Endodermal cell (in vitro differentiated cells): ENCODE measurements at regions not wholly inside any gene's neighbourhood (a gene's known extent, or its start where the extent isn't known, plus 50 kb on each side); places are given as distances from the start of the nearest gene placed in this dataset.

Experiments used
- DNase-seq: peaks from one replicate; pipeline ENCODE4 v3.0.0-alpha.2; 2017
- H3K27ac ChIP-seq: 2 replicates; pipeline ENCODE4 v1.5.1; 2013; ENCODE audit warnings: mild to moderate bottlenecking, low read depth, low read length, moderate library complexity
- H3K27me3 ChIP-seq: 2 replicates; pipeline ENCODE4 v1.6.1; 2013; ENCODE audit warnings: mild to moderate bottlenecking, low read length, moderate library complexity; ENCODE audit not compliant: insufficient read depth, control insufficient read depth, poor library complexity, severe bottlenecking
- H3K36me3 ChIP-seq: 2 replicates; pipeline ENCODE4 v1.7.0; 2013; ENCODE audit warnings: mild to moderate bottlenecking, low read length, moderate library complexity; ENCODE audit not compliant: control insufficient read depth, insufficient read depth
- H3K4me1 ChIP-seq: one replicate; pipeline ENCODE4 v1.7.0; 2013; ENCODE audit warnings: low read length; ENCODE audit not compliant: control insufficient read depth, insufficient read depth
- H3K4me3 ChIP-seq: 2 replicates; pipeline ENCODE4 v1.5.1; 2013; ENCODE audit warnings: mild to moderate bottlenecking, low read length, moderate library complexity
- H3K9ac ChIP-seq: 2 replicates; pipeline ENCODE4 v1.6.1; 2013; ENCODE audit warnings: mild to moderate bottlenecking, low read length, moderate library complexity; ENCODE audit not compliant: poor library complexity, severe bottlenecking; ENCODE audit errors: extremely low read depth
- H3K9me3 ChIP-seq: 2 replicates; pipeline ENCODE4 v1.6.1; 2013; ENCODE audit warnings: mild to moderate bottlenecking, low read length, moderate library complexity; ENCODE audit not compliant: control insufficient read depth
- H3K27ac Mint-ChIP-seq: 2 replicates; pipeline ENCODE4 v1.8.0; 2020; ENCODE audit warnings: mixed read lengths
- H3K27me3 Mint-ChIP-seq: 2 replicates; pipeline ENCODE4 v1.8.0; 2021; ENCODE audit warnings: mild to moderate bottlenecking, mixed read lengths; ENCODE audit not compliant: insufficient read depth
- H3K36me3 Mint-ChIP-seq: 2 replicates; pipeline ENCODE4 v1.8.0; 2020; ENCODE audit warnings: low read depth, mixed read lengths
- H3K4me1 Mint-ChIP-seq: 2 replicates; pipeline ENCODE4 v1.8.0; 2020; ENCODE audit warnings: mixed read lengths
- H3K4me3 Mint-ChIP-seq: 2 replicates; pipeline ENCODE4 v1.8.0; 2020; ENCODE audit warnings: mild to moderate bottlenecking, moderate library complexity, mixed read lengths
- H3K9me3 Mint-ChIP-seq: 2 replicates; pipeline ENCODE4 v1.8.0; 2020; ENCODE audit warnings: mild to moderate bottlenecking, mixed read lengths
- CTCF ChIP-seq: fragments of 200-600 bp; sonication (generic); conservative IDR thresholded peaks from 2 replicates; pipeline ENCODE4 v1.5.0; 2021; ENCODE audit warnings: antibody characterized with exemption, mild to moderate bottlenecking
- WGBS, 2 experiments: methylation state at CpG; one replicate each; pipeline versions ENCODE4 v1.1.5 to v1.1.7; 2013; ENCODE audit warnings: missing lambda C conversion rate in 2 of 2, mixed read lengths in 1 of 2; ENCODE audit not compliant: insufficient coverage in 1 of 2, insufficient read length in 1 of 2; 5-methylcytosine and 5-hydroxymethylcytosine counted together

- Mint-ChIP-seq H3K27ac (no peak overlapping the region), H3K4me1 (peaks cover 9% of the 10 kb centered on the region), H3K27me3 (peaks cover 14% of the 10 kb centered on the region), H3K9me3 (no peaks in the 10 kb centered on the region), H3K36me3 (no peaks in the 10 kb centered on the region), H3K4me3 (no peak overlapping the region)
- Histone ChIP-seq H3K4me3 (no peak overlapping the region), H3K27me3 (peaks cover 13% of the 10 kb centered on the region), H3K9ac (no peak overlapping the region), H3K36me3 (no peaks in the 10 kb centered on the region), H3K9me3 (no peaks in the 10 kb centered on the region), H3K27ac (no peak overlapping the region), H3K4me1 (peaks cover 6% of the 10 kb centered on the region)
- 89% methylated on average over 3 of the region's 3 CpGs for WGBS, 2 experiments
- no peak for TF ChIP-seq CTCF
- no peak for DNase-seq
Measured at GRCh38 chr15:98232761-98233160, 272.3 kb downstream of the ARRDC4 start.

GRCh38 chr15:98233873-98234272 lies 273.4 kb downstream of the ARRDC4 start:
- no peak overlapping the region for H3K4me3 ChIP-seq
- peaks cover 2% of the 10 kb centered on the region for H3K27me3 ChIP-seq
- H3K27ac ChIP-seq = no peak overlapping the region
- no peak overlapping the region for H3K4me3 Mint-ChIP-seq
- H3K9me3 ChIP-seq = no peaks in the 10 kb centered on the region
- peaks cover 9% of the 10 kb centered on the region for H3K4me1 Mint-ChIP-seq
- H3K36me3 ChIP-seq = no peaks in the 10 kb centered on the region
- DNase-seq = no peak
- H3K4me1 ChIP-seq = peaks cover 6% of the 10 kb centered on the region
- no peak overlapping the region for H3K9ac ChIP-seq
- 90% methylated on average over 2 of the region's 2 CpGs; no CpG with 5 or more reads in 1 of the 2 experiments for WGBS, 2 experiments
- no peaks in the 10 kb centered on the region for H3K36me3 Mint-ChIP-seq
- peaks cover 11% of the 10 kb centered on the region for H3K27me3 Mint-ChIP-seq
- no peak overlapping the region for H3K27ac Mint-ChIP-seq
- TF ChIP-seq CTCF = no peak
- H3K9me3 Mint-ChIP-seq = no peaks in the 10 kb centered on the region

- no peaks in the 10 kb centered on the region for H3K27me3 ChIP-seq
- WGBS, 2 experiments = 0% methylated on average over 1 of the region's 1 CpG; no CpG with 5 or more reads in 1 of the 2 experiments
- TF ChIP-seq CTCF = no peak
- Mint-ChIP-seq H3K4me3 (no peak overlapping the region), H3K36me3 (no peaks in the 10 kb centered on the region), H3K4me1 (no peaks in the 10 kb centered on the region), H3K9me3 (no peaks in the 10 kb centered on the region), H3K27me3 (peaks cover 9% of the 10 kb centered on the region), H3K27ac (no peak overlapping the region)
- H3K4me1 ChIP-seq = no peaks in the 10 kb centered on the region
- H3K27ac ChIP-seq = no peak overlapping the region
- no peak overlapping the region for H3K9ac ChIP-seq
- H3K4me3 ChIP-seq = no peak overlapping the region
- H3K9me3 ChIP-seq = no peaks in the 10 kb centered on the region
- no peaks in the 10 kb centered on the region for H3K36me3 ChIP-seq
- no peak for DNase-seq
Measured at GRCh38 chr15:98240303-98240702, 279.8 kb downstream of the ARRDC4 start.
